GM18951 (cell line): ENCODE measurements at regions not wholly inside any gene's neighbourhood (a gene's known extent, or its start where the extent isn't known, plus 50 kb on each side); places are given as distances from the start of the nearest gene placed in this dataset.

ENCODE experiments used
- POLR2A ChIP-seq: IDR thresholded peaks from 4 replicates; pipeline ENCODE4 v1.6.1; 2011; ENCODE audit warnings: mild to moderate bottlenecking; ENCODE audit not compliant: insufficient read length, insufficient read depth; ENCODE audit errors: extremely low read depth
- in situ Hi-C: fragments of 300-500 bp; cut with MboI; formaldehyde crosslinking; loops from one replicate; pipeline ENCODE4 v1.12.0; 2022; ENCODE audit warnings: low sequenced_read_pairs, mixed read lengths, inconsistent platforms; ENCODE audit not compliant: unreplicated experiment

DNA sequence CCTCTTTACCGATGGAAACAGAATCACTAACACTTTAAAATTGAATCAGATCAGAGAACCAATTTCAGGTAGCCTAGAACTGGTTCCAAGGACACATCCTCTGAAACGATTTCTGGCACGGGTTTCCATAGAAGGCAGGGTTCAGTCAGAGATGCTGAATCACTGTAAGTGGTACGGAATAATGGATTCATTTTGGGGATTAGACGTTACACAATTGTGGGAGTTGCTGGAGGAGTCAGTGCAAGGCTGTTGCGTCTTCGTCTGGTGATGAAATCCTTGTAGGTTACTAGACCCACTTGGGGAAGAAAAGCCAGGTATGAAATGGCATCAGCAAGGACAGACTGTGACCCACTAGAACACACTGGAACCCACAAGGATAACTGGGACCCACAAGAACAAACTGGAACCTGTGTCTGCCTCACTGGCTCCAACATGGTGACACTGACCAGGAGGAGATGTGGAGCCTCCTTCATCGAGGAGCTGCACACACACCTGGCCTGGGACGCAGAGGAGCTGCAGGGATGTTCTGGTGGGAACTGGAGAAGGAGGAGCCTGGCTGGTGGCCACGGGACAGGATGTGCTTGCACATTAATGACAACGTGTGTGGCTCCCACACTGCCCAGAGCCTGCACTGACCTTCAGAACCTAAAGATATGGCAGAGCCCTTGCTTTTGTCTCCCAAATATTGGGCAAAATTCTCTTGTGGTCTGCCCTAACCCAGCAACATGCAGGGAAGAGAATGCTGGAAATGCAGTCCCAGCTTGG lies 105.1 kb downstream of the TRAPPC11 start:
- TF ChIP-seq POLR2A: no peak
- in situ Hi-C loops: no loop called here

DNA sequence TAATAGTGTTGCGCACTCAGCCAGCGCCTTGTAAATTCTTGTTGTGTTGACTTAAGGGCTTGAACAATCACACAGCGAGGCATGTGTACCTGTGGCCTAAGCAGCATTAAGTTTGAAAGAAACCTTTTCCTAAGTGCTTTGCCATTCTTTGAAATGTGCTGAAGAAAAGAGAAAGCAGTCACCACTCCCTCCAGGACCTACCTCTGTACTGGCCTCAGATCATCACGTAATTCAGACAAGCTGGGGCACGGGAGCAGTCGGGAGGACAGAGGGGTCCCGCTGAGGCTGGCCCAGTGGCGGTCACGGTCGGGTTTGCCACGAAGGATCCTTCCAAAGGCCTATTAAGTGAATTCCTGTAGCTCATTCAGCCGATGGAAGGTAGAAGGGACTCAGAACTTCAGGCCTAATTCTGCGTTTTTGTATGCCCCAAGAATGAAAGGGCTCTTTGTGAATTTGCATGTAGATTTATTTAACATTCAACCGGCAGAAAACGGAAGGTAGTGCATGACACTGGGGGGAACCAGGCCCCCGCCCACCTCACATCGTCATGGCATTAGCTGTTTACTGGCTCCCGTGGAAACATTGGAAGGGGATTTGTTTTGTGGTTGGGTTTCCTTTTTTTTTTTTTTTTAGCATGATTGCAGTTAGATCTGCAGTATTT lies 106.3 kb downstream of the TRAPPC11 start:
- in situ Hi-C loops: no loop called here
- no peak for TF ChIP-seq POLR2A

DNA sequence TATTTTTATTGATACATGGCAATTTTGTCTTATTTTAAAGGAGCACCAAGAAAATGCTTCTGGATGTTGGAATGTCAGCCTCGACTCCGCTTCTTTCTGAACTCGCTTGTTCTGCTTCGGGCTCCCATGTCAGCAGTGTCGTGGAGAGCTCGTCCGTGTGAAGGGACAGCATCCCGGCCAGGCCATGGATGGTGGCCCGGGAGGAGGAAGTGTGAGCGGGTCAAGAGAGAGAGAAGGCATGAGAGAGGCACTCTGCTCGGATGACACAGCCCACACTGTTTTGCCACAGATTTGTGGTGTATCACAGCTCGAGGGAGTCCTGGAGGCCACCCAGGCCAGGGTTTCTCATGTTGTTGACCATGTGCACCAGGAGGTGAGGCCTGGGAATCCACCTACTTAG lies 107.0 kb downstream of the TRAPPC11 start:
- no peak for TF ChIP-seq POLR2A
- in situ Hi-C loops: no loop called here

DNA sequence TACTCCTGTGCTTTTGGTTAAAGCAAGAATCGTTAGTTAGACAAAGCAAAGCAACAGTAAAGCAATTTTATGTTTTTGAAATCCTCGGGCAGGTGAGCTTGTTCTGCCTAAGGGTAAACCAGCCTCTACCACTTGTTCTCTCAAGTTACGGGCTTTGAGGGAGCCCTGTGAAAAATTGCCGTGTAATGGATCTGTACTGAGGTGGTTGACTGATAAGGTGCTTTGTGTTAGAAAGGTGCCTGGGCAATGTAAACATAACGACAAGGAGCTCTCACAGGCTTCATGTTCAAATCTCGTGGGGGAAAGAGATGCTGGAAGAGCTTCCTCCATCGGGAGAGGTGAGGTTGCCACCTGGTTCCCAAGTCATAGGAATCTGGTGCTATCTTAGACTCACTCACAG lies 111.8 kb downstream of the TRAPPC11 start:
- TF ChIP-seq POLR2A: no peak
- in situ Hi-C loops: no loop called here

- in situ Hi-C loops: no loop called here
- no peak for TF ChIP-seq POLR2A
Measured at GRCh38 chr4:183772361-183772760, 113.3 kb downstream of the TRAPPC11 start.

DNA sequence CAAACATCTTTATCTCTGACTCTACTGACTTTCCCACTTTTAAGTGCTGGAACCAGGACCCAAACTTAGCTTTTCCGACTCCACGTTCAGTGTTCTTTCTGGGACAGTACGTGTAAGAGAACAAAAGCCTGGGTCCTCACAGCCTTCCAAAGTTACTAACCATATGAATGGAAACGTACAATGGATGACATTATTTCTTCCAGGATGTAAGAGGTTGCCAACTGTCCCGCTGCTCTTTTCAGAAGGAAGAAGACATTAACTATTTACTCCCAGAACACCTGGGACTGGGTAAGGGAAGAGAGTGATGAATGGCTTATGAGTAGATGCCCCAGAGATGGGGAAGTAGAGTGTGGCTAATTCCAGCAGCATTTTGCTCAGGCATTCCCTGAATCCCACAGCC lies 114.7 kb downstream of the TRAPPC11 start:
- TF ChIP-seq POLR2A: no peak
- in situ Hi-C loops: no loop called here

DNA sequence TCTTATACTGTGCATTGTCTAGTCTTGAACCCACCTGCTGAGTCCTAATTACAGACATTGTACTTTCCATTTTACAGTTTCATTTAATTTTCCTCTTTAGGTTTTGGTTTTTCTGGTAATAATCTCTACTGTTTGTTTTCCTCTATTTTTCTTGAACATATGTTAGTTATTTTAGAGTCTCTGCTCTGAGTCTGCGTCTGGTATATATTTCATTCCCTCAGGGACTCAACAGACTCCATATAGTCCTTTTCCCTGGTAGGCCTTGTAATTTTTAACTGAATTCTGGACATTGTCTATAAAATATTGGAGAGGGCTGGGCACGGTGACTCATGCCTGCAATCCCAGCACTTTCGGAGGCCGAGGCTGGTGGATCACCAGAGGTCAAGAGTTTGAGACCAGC lies 121.8 kb upstream of the STOX2 start:
- in situ Hi-C loops: no loop called here
- no peak for TF ChIP-seq POLR2A

GRCh38 chr4:183783991-183784553 lies 121.0 kb upstream of the STOX2 start:
- in situ Hi-C loops: no loop called here

DNA sequence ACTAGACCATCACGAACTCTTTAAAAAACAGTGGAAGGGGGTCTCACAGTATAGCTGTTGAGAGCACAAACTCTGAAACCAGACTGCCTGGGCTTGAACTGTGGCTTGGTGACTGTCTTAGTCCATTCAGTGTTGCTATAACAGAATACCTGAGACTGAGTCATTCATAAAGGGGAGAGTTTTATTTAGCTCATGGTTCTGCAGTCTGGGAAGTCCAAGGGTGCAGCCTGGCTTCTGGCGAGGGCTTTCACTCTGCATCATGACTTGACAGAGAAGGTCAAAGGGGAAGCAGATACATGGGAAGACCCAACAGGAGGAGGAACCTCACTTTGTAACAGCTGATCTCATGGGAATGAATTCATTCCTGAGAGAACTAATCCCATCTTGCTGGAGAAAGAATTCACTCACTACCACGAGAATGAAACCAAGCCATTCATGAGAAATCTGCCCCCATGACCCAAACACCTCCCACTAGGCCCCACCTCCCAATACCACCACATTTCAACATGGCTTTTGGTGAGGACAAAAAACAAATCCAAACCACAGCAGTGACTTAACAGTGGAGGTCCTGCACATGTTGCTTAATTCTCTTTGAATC lies 116.7 kb upstream of the STOX2 start:
- in situ Hi-C loops: no loop called here
- TF ChIP-seq POLR2A: no peak

More at GRCh38 chr4:183783991-183784553, 121.0 kb upstream of the STOX2 start:
- TF ChIP-seq POLR2A: no peak

DNA sequence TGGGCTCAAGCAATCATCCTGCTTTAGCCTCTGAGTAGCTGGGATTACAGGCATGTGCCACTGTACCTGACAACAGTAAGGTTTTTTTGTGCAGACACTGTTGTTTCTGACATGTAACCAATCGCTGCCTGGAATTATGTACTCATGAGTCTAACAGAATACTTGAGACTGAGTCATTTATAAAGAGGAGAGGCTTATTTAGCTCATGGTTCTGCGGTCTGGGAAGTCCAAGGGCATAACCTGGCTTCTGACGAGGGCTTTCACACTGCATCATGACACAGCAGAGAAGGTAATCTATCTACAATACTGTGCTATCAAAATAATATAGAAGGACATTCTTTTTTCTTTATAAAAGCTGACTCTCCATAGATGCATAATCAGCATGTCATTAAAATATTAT lies 115.5 kb upstream of the STOX2 start:
- in situ Hi-C loops: no loop called here
- no peak for TF ChIP-seq POLR2A

DNA sequence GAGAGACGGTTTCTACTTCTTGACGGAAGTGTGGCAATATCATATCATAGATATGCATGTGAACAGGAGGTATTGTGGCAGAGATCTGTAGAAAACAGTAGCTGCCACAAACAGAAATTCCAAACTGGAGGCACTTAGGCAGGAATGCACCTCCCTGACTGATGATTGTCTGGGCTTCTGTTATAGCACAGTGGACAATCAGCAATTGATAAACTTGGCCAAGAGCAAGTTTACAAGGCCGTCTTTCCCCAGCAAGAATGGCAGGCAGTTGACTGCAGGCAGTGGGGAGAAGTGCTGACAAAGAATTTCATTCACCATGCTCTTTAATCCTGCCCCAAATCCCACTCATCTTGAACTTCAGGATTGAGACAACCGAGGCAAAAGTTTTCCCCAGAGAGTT lies 114.4 kb upstream of the STOX2 start:
- in situ Hi-C loops: no loop called here
- no peak for TF ChIP-seq POLR2A

DNA sequence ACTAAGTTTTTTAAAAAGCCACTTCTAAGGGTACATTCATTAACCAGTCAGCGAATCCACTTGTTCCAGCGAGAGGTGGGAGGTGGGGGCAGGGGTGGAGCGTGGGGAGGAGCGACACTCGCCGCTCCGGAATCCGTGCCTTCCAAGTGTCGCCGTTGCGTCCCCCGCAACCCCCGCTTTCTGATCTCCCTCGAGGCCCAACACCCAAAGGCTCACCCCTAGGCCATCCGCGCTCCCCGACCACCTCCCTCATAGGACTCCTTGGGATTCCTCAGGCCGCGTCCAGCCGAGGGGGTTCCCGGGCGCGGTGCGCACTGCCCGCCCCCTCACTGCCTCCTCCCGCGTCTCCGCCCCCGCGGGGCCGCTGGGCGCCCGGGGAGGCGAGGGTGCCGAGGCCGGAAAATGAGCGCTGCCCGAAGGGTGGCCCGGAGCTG lies 108.1 kb upstream of the STOX2 start:
- in situ Hi-C loops: no loop called here

GRCh38 chr4:183797445-183798300 lies 107.4 kb upstream of the STOX2 start:
- no peak for TF ChIP-seq POLR2A
- in situ Hi-C loops: no loop called here

More for the DNA sequence above, 108.1 kb upstream of the STOX2 start:
- no peak for TF ChIP-seq POLR2A
